GM21737 (cell line): ENCODE measurements at regions not wholly inside any gene's neighbourhood (a gene's known extent, or its start where the extent isn't known, plus 50 kb on each side); places are given as distances from the start of the nearest gene placed in this dataset.

ENCODE experiments used
- ATAC-seq: cut with Tn5 transposase; IDR thresholded peaks from one replicate; pipeline ENCODE4 v1.9.1; 2021; ENCODE audit warnings: mild to moderate bottlenecking, moderate library complexity; ENCODE audit not compliant: unreplicated experiment

GRCh38 chr5:113792806-113793205 is 279.3 kb downstream of the YTHDC2 start:
- ATAC-seq = no peak

- ATAC-seq = no peak
Measured at GRCh38 chr5:113794981-113795380, 281.5 kb downstream of the YTHDC2 start.

GRCh38 chr5:113800686-113801085 is 287.2 kb downstream of the YTHDC2 start:
- no peak for ATAC-seq

GRCh38 chr5:113804264-113804663 is 290.8 kb downstream of the YTHDC2 start:
- ATAC-seq = no peak

- ATAC-seq = no peak
Measured at GRCh38 chr5:113804943-113805342, 291.4 kb downstream of the YTHDC2 start.

- ATAC-seq = no peak
Measured at GRCh38 chr5:113806250-113806649, 292.8 kb downstream of the YTHDC2 start.

- ATAC-seq = no peak
Measured at GRCh38 chr5:113806904-113807303, 293.4 kb downstream of the YTHDC2 start.

- no peak for ATAC-seq
Measured at GRCh38 chr5:113807427-113807991, 294.0 kb downstream of the YTHDC2 start.

GRCh38 chr5:113808956-113809355 is 295.5 kb downstream of the YTHDC2 start:
- no peak for ATAC-seq

GRCh38 chr5:113809626-113810025 is 296.1 kb downstream of the YTHDC2 start:
- ATAC-seq = no peak

GRCh38 chr5:113813466-113813865 is 300.0 kb downstream of the YTHDC2 start:
- ATAC-seq = no peak

GRCh38 chr5:113817683-113818082 is 304.2 kb downstream of the YTHDC2 start:
- no peak for ATAC-seq

- ATAC-seq = no peak
Measured at GRCh38 chr5:113823696-113824095, 310.2 kb downstream of the YTHDC2 start.

- no peak for ATAC-seq
Measured at GRCh38 chr5:113824307-113824706, 310.8 kb downstream of the YTHDC2 start.

- ATAC-seq = no peak
Measured at GRCh38 chr5:113825176-113825575, 311.7 kb downstream of the YTHDC2 start.

- ATAC-seq = no peak
Measured at GRCh38 chr5:113846941-113847340, 333.4 kb downstream of the YTHDC2 start.

- ATAC-seq = no peak
Measured at GRCh38 chr5:113864437-113864836, 350.9 kb downstream of the YTHDC2 start.

- no peak for ATAC-seq
Measured at GRCh38 chr5:113866763-113867162, 353.3 kb downstream of the YTHDC2 start.

- no peak for ATAC-seq
Measured at GRCh38 chr5:113869611-113870010, 356.1 kb downstream of the YTHDC2 start.

GRCh38 chr5:113871972-113872371 is 358.5 kb downstream of the YTHDC2 start:
- ATAC-seq = no peak

- ATAC-seq = no peak
Measured at GRCh38 chr5:113875096-113875495, 361.6 kb downstream of the YTHDC2 start.

- no peak for ATAC-seq
Measured at GRCh38 chr5:113891491-113891890, 378.0 kb downstream of the YTHDC2 start.

- ATAC-seq = no peak
Measured at GRCh38 chr5:113896789-113897188, 383.3 kb downstream of the YTHDC2 start.
